Mesodermal cell (in vitro differentiated cells): ENCODE measurements at regions not wholly inside any gene's neighbourhood (a gene's known extent, or its start where the extent isn't known, plus 50 kb on each side); places are given as distances from the start of the nearest gene placed in this dataset.

Source experiments
- H3K27ac ChIP-seq: 2 replicates; pipeline ENCODE4 v1.7.0; 2013; ENCODE audit warnings: mild to moderate bottlenecking, low read depth, low read length, moderate library complexity; ENCODE audit not compliant: severe bottlenecking
- H3K36me3 ChIP-seq: 2 replicates; pipeline ENCODE4 v1.7.1; 2013; ENCODE audit warnings: mild to moderate bottlenecking, low read length, moderate library complexity; ENCODE audit not compliant: control insufficient read depth, insufficient read depth
- H3K4me1 ChIP-seq: one replicate; pipeline ENCODE4 v1.7.1; 2013; ENCODE audit warnings: mild to moderate bottlenecking, low read length; ENCODE audit not compliant: insufficient read depth, control insufficient read depth, poor library complexity, severe bottlenecking
- H3K4me3 ChIP-seq: 2 replicates; pipeline ENCODE4 v1.7.0; 2013; ENCODE audit warnings: low read length, control low read depth, mild to moderate bottlenecking; ENCODE audit not compliant: insufficient read depth, poor library complexity, severe bottlenecking; ENCODE audit errors: extremely low read depth
- H3K9me3 ChIP-seq: 2 replicates; pipeline ENCODE4 v1.7.1; 2013; ENCODE audit warnings: mild to moderate bottlenecking, low read length, moderate library complexity; ENCODE audit not compliant: control insufficient read depth
- WGBS, 2 experiments: methylation state at CpG; one replicate each; pipeline ENCODE4 v1.1.5; 2013; ENCODE audit warnings: missing lambda C conversion rate in 2 of 2; ENCODE audit not compliant: insufficient coverage in 2 of 2; 5-methylcytosine and 5-hydroxymethylcytosine counted together

- H3K4me3 ChIP-seq: no peak overlapping the region
- no peaks in the 10 kb centered on the region for H3K9me3 ChIP-seq
- H3K27ac ChIP-seq: no peak overlapping the region
- H3K36me3 ChIP-seq: no peaks in the 10 kb centered on the region
- no peaks in the 10 kb centered on the region for H3K4me1 ChIP-seq
- no CpG with 5 or more reads among the region's 2 CpGs for WGBS, 2 experiments
Measured at GRCh38 chr4:175509320-175509719, 302.7 kb downstream of the GPM6A start.

DNA sequence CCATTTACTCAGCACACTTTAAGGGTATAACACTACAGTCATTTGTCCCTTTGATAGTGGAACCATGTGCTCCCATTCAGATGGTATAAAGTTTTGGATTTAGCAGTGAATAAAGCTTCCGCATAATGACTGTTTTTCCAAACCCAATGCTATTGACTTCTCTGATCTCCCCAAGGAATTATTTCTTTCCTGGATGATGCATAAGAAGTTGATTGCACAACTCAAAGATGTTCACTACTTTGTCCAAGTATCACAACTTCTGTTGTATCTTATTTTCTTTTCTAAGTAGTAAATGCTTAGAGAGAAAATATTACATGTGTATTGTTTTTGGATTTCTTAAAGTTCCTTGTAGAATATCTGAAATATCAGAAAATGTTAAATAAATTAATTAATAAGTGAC lies 300.2 kb downstream of the GPM6A start:
- WGBS, 2 experiments: no CpG with 5 or more reads among the region's 1 CpG
- Histone ChIP-seq H3K4me3 (no peak overlapping the region), H3K27ac (no peak overlapping the region), H3K36me3 (no peaks in the 10 kb centered on the region), H3K4me1 (no peaks in the 10 kb centered on the region), H3K9me3 (no peaks in the 10 kb centered on the region)

DNA sequence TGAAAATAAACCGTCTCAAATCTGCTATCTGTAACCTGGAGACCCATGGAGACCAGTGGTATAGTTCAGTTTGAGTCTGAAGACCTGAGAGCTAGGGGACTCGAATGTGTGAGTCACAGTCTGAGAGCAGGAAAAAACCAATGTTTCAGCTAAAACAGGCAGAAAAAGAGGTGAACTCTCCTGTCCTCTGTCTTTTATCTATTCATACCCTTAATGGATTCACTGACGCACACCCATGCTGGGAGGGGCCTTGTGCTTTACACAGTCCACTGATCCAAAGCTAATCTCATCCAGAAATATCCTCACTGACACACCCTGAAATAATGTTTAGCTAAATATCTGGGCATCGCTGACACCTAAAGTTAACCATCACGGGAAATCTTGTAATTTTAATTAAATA lies 297.9 kb downstream of the GPM6A start:
- H3K4me3 ChIP-seq: no peak overlapping the region
- no peaks in the 10 kb centered on the region for H3K9me3 ChIP-seq
- H3K36me3 ChIP-seq: no peaks in the 10 kb centered on the region
- no peaks in the 10 kb centered on the region for H3K4me1 ChIP-seq
- WGBS, 2 experiments: 81 to 90% methylated on average over 2 to 3 of the region's 5 CpGs
- no peak overlapping the region for H3K27ac ChIP-seq

- no peaks in the 10 kb centered on the region for H3K9me3 ChIP-seq
- WGBS, 2 experiments: no CpG with 5 or more reads among the region's 3 CpGs
- H3K4me3 ChIP-seq: no peak overlapping the region
- H3K27ac ChIP-seq: no peak overlapping the region
- H3K36me3 ChIP-seq: no peaks in the 10 kb centered on the region
- no peaks in the 10 kb centered on the region for H3K4me1 ChIP-seq
Measured at GRCh38 chr4:175530655-175531054, 281.4 kb downstream of the GPM6A start.

DNA sequence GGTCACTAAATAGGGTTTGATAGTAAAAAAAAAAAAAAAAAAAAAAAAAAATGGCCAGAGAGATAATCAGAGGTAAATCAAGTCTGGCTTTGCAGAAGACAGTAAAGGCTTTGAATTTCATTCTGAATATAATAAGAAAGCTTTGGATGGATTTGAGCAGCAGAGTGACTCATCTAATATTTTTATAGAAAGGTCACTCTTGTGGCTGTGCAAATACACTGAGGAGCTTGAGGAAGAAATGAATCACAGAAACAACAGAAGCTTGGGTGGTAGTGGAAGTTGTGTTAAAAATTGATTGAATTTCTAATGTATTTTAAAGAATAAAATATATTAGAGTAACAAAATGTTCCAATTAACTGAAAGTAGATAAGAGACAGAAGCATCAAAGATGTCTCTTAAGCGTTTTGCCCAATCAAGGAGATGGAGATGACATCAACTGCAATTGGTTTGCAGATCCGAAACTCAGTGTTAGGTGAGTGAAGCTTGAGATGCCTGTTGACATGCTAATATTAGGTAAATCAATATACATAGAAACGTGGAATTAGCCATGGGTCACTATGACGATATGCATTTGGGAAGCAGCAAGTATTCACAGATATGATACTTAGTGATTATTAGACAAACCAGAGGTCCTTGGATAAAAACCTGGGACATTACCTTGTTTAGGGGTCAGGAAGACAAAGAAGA lies 280.5 kb downstream of the GPM6A start:
- no peak overlapping the region for H3K4me3 ChIP-seq
- no peaks in the 10 kb centered on the region for H3K4me1 ChIP-seq
- no peak overlapping the region for H3K27ac ChIP-seq
- H3K9me3 ChIP-seq: no peaks in the 10 kb centered on the region
- no peaks in the 10 kb centered on the region for H3K36me3 ChIP-seq
- WGBS, 2 experiments: 100% methylated on average over 1 of the region's 4 CpGs

- H3K36me3 ChIP-seq: no peaks in the 10 kb centered on the region
- no CpG with 5 or more reads among the region's 6 CpGs for WGBS, 2 experiments
- H3K4me3 ChIP-seq: no peak overlapping the region
- no peak overlapping the region for H3K27ac ChIP-seq
- H3K9me3 ChIP-seq: no peaks in the 10 kb centered on the region
- no peaks in the 10 kb centered on the region for H3K4me1 ChIP-seq
Measured at GRCh38 chr4:175536852-175537453, 275.1 kb downstream of the GPM6A start.

GRCh38 chr4:175539498-175539897 lies 272.6 kb downstream of the GPM6A start:
- Histone ChIP-seq H3K36me3 (no peaks in the 10 kb centered on the region), H3K4me3 (no peak overlapping the region), H3K4me1 (no peaks in the 10 kb centered on the region), H3K9me3 (no peaks in the 10 kb centered on the region), H3K27ac (no peak overlapping the region)
- WGBS, 2 experiments: 100% methylated on average over 1 of the region's 2 CpGs; no CpG with 5 or more reads in 1 of the 2 experiments

DNA sequence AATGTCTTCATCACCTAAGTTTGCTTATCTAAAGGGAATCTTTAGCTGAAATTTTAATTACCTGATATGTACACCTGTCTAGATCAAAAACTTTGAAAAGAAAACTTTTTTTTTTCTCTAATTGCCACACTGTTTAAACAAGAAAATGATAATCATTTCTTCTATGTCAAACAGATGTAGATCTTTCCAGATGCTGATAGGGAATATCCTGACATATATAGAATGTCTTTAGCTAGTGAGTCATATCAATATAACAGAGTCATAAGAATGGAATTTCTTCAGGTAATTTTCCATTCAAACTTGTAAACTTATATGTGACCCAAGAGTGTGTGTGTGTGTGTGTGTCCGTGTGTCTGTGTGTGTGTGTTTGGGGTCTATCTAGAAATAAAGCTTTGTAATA lies 271.9 kb downstream of the GPM6A start:
- H3K4me1 ChIP-seq: no peaks in the 10 kb centered on the region
- H3K27ac ChIP-seq: no peak overlapping the region
- no peaks in the 10 kb centered on the region for H3K9me3 ChIP-seq
- no peak overlapping the region for H3K4me3 ChIP-seq
- no peaks in the 10 kb centered on the region for H3K36me3 ChIP-seq
- no CpG with 5 or more reads among the region's 1 CpG for WGBS, 2 experiments

DNA sequence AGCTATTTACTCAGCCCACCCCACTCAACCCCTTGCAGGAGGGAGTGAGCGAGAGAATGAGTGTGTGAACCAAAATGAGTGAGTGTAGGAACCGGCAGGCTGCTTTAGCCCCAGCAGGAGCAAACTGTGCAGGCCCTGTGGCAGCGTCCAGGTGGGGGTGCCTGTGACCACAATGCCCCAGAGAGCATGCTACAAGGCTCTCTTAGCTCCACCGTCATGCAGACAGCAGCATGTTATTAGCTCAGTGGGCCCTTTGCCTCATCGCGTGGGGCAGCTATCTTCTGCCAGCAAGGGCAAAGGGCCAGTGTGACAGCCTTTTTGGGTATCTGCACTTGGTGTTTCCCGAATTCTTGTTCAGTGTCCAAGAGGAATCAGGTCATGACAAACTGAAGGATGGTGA lies 271.3 kb downstream of the GPM6A start:
- no peaks in the 10 kb centered on the region for H3K4me1 ChIP-seq
- no peaks in the 10 kb centered on the region for H3K9me3 ChIP-seq
- 85 to 94% methylated on average over 5 of the region's 7 CpGs for WGBS, 2 experiments
- H3K27ac ChIP-seq: no peak overlapping the region
- no peak overlapping the region for H3K4me3 ChIP-seq
- no peaks in the 10 kb centered on the region for H3K36me3 ChIP-seq

DNA sequence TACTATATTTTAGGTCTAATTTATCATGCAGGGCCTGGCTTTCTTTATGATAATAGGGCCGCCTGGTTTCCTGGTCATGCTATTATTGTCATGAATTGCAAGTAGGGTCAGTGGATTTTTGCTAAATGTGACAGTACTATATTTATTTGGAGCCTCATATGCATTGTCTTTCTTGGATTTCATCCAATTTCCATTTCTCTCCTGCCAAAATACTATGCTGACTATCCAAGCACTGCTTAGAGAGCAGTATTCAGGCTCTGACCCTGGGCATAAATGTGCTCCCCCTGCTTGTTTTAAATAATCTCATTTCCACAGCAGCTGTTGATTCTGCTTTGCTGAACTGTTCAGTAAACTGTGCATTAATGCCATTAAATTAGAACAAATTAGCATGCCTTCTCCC lies 269.3 kb downstream of the GPM6A start:
- WGBS, 2 experiments: no CpG with 5 or more reads among the region's 1 CpG
- Histone ChIP-seq H3K9me3 (no peaks in the 10 kb centered on the region), H3K4me3 (no peak overlapping the region), H3K27ac (no peak overlapping the region), H3K4me1 (no peaks in the 10 kb centered on the region), H3K36me3 (no peaks in the 10 kb centered on the region)

DNA sequence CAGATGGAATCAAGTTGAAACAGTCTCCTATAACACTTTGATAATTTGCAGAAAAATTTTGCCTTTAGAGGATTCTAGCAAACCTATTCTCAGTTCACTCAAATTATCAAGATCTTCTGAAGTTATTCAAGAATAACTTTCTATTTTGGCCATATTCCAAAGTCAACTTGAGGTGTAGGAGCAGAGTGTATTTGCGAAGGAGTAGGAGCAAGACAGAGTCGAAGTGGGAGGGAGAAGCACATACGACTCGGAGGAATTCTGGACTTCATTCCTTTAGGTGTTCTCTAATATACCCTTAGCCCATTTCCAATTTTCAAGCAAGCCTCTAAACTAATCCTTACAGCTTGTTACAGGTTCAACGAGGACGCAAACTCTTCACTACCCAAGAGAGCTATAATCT lies 252.9 kb downstream of the GPM6A start:
- Histone ChIP-seq H3K9me3 (no peaks in the 10 kb centered on the region), H3K36me3 (no peaks in the 10 kb centered on the region), H3K27ac (no peak overlapping the region), H3K4me3 (no peak overlapping the region), H3K4me1 (no peaks in the 10 kb centered on the region)
- 89% methylated on average over 2 to 5 of the region's 6 CpGs for WGBS, 2 experiments
